DND-41 (cell line): ENCODE measurements at regions not wholly inside any gene's neighbourhood (a gene's known extent, or its start where the extent isn't known, plus 50 kb on each side); places are given as distances from the start of the nearest gene placed in this dataset.
A peak's percentile ranks its signal among the peaks of the same experiment; 100 is the strongest.
"Not testable (repeated sequence)": the region's sequence is repeated elsewhere in the genome, so short reads cannot be mapped to it uniquely, and the experiment has no call there.

ENCODE experiments used
- ATAC-seq: fragments of 200-7000 bp; cut with Tn5 transposase; 3 replicates; pipeline ENCODE4 v1.9.1; 2021; ENCODE audit warnings: low read depth; ENCODE audit not compliant: insufficient read depth
- DNase-seq: peaks from one replicate; pipeline ENCODE4 v3.0.0-alpha.2; 2020
- H2AFZ ChIP-seq: 2 replicates; pipeline ENCODE4 v1.6.0; 2012; ENCODE audit warnings: low read depth, low read length
- H3K27ac ChIP-seq: 2 replicates; pipeline ENCODE4 v1.5.1; 2012; ENCODE audit warnings: low read length, inconsistent platforms
- H3K27me3 ChIP-seq: fragments of 200-600 bp; sonication (generic); 2 replicates; pipeline ENCODE4 v1.6.0; 2012; ENCODE audit warnings: low read length, mild to moderate bottlenecking, inconsistent platforms; ENCODE audit not compliant: insufficient read depth, poor library complexity
- H3K36me3 ChIP-seq: 2 replicates; pipeline ENCODE4 v1.5.1; 2012; ENCODE audit warnings: low read length, inconsistent platforms; ENCODE audit not compliant: insufficient read depth
- H3K4me1 ChIP-seq: 2 replicates; pipeline ENCODE4 v1.5.1; 2012; ENCODE audit warnings: mild to moderate bottlenecking, low read length; ENCODE audit not compliant: insufficient read depth
- H3K4me2 ChIP-seq: 2 replicates; pipeline ENCODE4 v1.6.0; 2012; ENCODE audit warnings: mild to moderate bottlenecking, moderate library complexity, low read length, inconsistent platforms; ENCODE audit not compliant: insufficient read depth
- H3K4me3 ChIP-seq, 2 experiments: fragments of 200-600 bp in 1 of 2; shearing (Covaris generic) in 1 of 2; 2 replicates each; pipeline ENCODE4 v1.5.1; 2012 to 2016; ENCODE audit warnings: inconsistent platforms in 2 of 2, low read length in 2 of 2, mild to moderate bottlenecking in 2 of 2, low read depth in 1 of 2, moderate library complexity in 1 of 2
- H3K79me2 ChIP-seq: 2 replicates; pipeline ENCODE4 v1.6.0; 2012; ENCODE audit warnings: low read length, inconsistent platforms; ENCODE audit not compliant: insufficient read depth
- H3K9ac ChIP-seq: 2 replicates; pipeline ENCODE4 v1.6.0; 2012; ENCODE audit warnings: low read depth, mild to moderate bottlenecking, inconsistent platforms, low read length, moderate library complexity
- H3K9me3 ChIP-seq: 2 replicates; pipeline ENCODE4 v1.5.1; 2012; ENCODE audit warnings: low read length, moderate library complexity, mild to moderate bottlenecking, inconsistent platforms; ENCODE audit not compliant: insufficient read depth, severe bottlenecking
- H4K20me1 ChIP-seq: 2 replicates; pipeline ENCODE4 v1.6.0; 2012; ENCODE audit warnings: low read length; ENCODE audit not compliant: insufficient read depth
- EZH2 ChIP-seq: IDR thresholded peaks from 3 replicates; pipeline ENCODE4 v1.6.1; 2012; ENCODE audit warnings: borderline replicate concordance, low read depth, mild to moderate bottlenecking, moderate library complexity, low read length, inconsistent platforms; ENCODE audit not compliant: severe bottlenecking
- TF ChIP-seq, protein P1 (sequence below): IDR thresholded peaks from 2 replicates; pipeline ENCODE4 v1.5.1; 2012; ENCODE audit warnings: borderline replicate concordance, low read length, moderate library complexity, mild to moderate bottlenecking; ENCODE audit not compliant: poor library complexity, severe bottlenecking; ENCODE audit errors: extremely low read depth

DNA sequence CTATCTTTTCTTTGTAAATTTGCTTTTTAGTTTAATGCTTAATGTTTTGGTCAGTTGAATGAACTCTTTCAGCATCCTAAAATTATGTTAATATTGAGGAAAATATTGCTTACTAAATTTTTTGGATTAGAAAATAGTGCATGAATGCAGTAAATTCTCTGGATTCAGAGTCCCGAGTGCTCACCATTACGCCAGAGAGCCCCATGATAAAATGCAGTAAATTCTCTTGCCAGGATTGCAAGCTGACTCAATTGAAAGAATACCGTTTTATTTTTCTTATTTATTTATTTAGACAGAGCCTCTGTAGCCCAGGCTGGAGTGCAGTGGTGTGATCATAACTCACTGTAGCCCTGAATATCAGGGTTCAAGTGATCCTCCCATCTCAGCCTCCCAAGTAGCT is 60.9 kb upstream of the ENPEP start:
- H4K20me1 ChIP-seq = no peaks in the 10 kb centered on the region
- no peaks in the 10 kb centered on the region for H3K79me2 ChIP-seq
- no peaks in the 10 kb centered on the region for H3K36me3 ChIP-seq
- no peak overlapping the region for H2AFZ ChIP-seq
- no peak overlapping the region for H3K9ac ChIP-seq
- H3K4me2 ChIP-seq = no peak overlapping the region
- peaks cover 20% of the 10 kb centered on the region for H3K4me1 ChIP-seq
- no peak overlapping the region for H3K27ac ChIP-seq
- ATAC-seq = no peak
- no peak for DNase-seq
- TF ChIP-seq, protein P1, sequence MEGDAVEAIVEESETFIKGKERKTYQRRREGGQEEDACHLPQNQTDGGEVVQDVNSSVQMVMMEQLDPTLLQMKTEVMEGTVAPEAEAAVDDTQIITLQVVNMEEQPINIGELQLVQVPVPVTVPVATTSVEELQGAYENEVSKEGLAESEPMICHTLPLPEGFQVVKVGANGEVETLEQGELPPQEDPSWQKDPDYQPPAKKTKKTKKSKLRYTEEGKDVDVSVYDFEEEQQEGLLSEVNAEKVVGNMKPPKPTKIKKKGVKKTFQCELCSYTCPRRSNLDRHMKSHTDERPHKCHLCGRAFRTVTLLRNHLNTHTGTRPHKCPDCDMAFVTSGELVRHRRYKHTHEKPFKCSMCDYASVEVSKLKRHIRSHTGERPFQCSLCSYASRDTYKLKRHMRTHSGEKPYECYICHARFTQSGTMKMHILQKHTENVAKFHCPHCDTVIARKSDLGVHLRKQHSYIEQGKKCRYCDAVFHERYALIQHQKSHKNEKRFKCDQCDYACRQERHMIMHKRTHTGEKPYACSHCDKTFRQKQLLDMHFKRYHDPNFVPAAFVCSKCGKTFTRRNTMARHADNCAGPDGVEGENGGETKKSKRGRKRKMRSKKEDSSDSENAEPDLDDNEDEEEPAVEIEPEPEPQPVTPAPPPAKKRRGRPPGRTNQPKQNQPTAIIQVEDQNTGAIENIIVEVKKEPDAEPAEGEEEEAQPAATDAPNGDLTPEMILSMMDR = no peak
- TF ChIP-seq EZH2 = no peak
- H3K9me3 ChIP-seq = no peaks in the 10 kb centered on the region
- no peaks in the 10 kb centered on the region for H3K27me3 ChIP-seq
- no peak overlapping the region for H3K4me3 ChIP-seq

DNA sequence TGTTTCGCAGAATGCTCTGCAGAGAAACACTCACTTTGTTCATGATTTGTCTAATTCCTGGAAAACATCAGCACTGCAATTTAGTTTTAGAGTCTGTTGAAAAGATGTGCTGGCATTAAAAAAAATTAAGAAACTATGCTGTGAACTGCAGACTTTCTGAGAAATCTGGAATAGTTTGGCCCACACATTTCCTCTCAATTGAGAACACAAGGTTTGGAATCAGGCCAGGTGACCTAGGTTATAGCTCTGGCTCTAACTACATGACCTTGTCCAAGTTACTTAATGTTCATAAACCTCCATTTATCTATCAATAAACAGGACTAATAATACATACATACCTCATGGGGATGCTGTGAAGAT is 61.4 kb upstream of the ENPEP start:
- no peak for DNase-seq
- Histone ChIP-seq H3K4me1 (peaks cover 20% of the 10 kb centered on the region), H3K27ac (peak overlapping the region; percentile 45; the same call in 1 of the 2 replicates), H3K36me3 (no peaks in the 10 kb centered on the region), H3K27me3 (no peaks in the 10 kb centered on the region), H3K79me2 (no peaks in the 10 kb centered on the region), H2AFZ (no peak overlapping the region), H3K9me3 (no peaks in the 10 kb centered on the region), H3K4me2 (no peak overlapping the region), H3K4me3 (no peak overlapping the region), H4K20me1 (no peaks in the 10 kb centered on the region), H3K9ac (no peak overlapping the region)
- peak; percentile 39; the same call in 2 of the 3 replicates for ATAC-seq
- no peak for TF ChIP-seq EZH2
- TF ChIP-seq, protein P1 = no peak

DNA sequence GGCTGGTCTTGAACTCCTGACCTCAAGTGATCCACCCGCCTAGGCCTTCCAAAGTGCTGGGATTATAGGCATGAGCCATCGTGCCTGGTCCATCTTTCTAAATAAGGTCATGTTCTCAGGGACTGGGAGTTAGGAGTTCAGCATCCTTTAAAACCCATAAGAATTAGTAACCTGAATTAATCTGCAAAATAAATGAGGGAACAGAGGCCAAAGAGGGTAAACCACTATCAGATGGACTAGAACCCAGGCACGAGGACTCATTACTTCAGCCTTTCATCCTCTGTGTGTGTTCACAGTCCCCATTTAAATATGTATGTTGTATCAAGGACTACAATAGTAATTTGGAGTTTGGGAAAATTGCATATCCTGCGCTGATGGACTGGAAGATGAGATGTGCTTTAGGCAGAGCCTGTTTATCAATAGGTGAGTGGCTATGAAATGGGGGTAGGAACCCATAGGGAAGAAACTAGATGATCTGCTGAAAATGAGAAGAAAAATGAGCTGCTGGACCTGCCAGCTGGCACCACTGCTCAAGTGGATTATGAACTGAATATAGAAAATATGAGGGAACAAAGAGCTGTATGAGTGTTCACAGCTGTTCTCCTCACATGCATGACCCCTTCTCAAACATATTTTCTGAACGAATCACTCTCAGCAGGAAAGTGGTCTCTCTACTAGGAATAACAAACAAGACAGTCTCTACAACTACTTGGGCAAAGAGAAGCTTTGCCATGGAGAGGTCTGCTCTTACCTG is 62.0 kb upstream of the ENPEP start:
- peaks cover 20% of the 10 kb centered on the region for H3K4me1 ChIP-seq
- peak overlapping the region; percentile 45; the same call in 1 of the 2 replicates for H3K27ac ChIP-seq
- not testable (repeated sequence) for H3K79me2 ChIP-seq, H3K36me3 ChIP-seq, H3K4me3 ChIP-seq, H2AFZ ChIP-seq, H3K9ac ChIP-seq, H3K27me3 ChIP-seq, DNase-seq, H3K9me3 ChIP-seq, H3K4me2 ChIP-seq, H4K20me1 ChIP-seq
- ATAC-seq = peak; percentile 56; the same call in 2 of the 3 replicates

DNA sequence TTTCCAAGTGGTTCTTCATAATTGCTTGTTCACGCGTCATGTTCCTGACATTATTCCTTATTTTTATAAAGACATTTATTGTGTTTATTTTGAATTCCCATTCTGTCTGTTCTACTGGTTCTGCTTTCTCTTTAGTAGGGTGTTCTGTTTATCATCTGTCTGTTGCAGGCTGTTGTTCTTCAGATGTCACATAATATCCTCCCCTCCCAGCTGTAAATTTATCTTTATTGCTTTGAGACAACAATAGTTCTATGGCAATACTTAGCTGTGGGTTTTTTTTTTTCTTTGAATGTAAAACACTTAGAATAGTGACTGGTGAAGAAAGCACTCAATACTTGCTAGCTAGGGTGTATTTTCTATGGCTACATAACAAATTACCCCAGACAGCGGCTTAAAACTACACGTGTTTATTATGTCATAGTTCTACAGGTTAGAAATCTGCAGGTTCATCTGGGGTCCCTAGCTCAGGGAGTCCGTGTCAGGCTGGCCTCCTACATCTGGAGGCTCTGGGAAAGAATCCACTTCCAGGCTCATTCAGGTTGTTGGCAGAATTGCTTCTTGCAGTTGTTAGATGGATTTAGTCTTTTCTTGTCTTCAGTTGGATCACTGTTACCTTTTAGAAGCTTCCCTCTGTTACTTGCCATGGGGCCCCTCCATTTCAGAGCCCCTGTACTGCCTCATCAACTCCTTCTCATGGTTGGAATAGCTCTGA is 63.4 kb upstream of the ENPEP start:
- H3K27me3 ChIP-seq = no peaks in the 10 kb centered on the region
- H3K9ac ChIP-seq = no peak overlapping the region
- no peaks in the 10 kb centered on the region for H3K9me3 ChIP-seq
- H3K36me3 ChIP-seq = no peaks in the 10 kb centered on the region
- no peak overlapping the region for H3K4me2 ChIP-seq
- no peak overlapping the region for H2AFZ ChIP-seq
- no peak overlapping the region for H3K4me3 ChIP-seq
- DNase-seq (no peak), ATAC-seq (no peak)
- peaks cover 20% of the 10 kb centered on the region for H3K4me1 ChIP-seq
- no peaks in the 10 kb centered on the region for H4K20me1 ChIP-seq
- no peaks in the 10 kb centered on the region for H3K79me2 ChIP-seq
- TF ChIP-seq, protein P1 = no peak
- TF ChIP-seq EZH2 = no peak
- H3K27ac ChIP-seq = no peak overlapping the region
